GM19372 (cell line): ENCODE measurements at regions not wholly inside any gene's neighbourhood (a gene's known extent, or its start where the extent isn't known, plus 50 kb on each side); places are given as distances from the start of the nearest gene placed in this dataset.
A peak's percentile ranks its signal among the peaks of the same experiment; 100 is the strongest.

Source experiments
- ATAC-seq: cut with Tn5 transposase; IDR thresholded peaks from one replicate; pipeline ENCODE4 v1.9.1; 2021; ENCODE audit warnings: mild to moderate bottlenecking, low read depth, moderate library complexity; ENCODE audit not compliant: unreplicated experiment

- ATAC-seq: no peak
Observed at GRCh38 chr1:83017276-83017675, 981.7 kb downstream of the TTLL7 start.

GRCh38 chr1:83016354-83016849 is 982.5 kb downstream of the TTLL7 start:
- ATAC-seq: no peak

- no peak for ATAC-seq
Observed at GRCh38 chr1:83015163-83015562, 983.8 kb downstream of the TTLL7 start.

- ATAC-seq: no peak
Observed at GRCh38 chr1:83012950-83013349, 986.0 kb downstream of the TTLL7 start.

GRCh38 chr1:83011265-83011664 is 987.7 kb downstream of the TTLL7 start:
- ATAC-seq: no peak

GRCh38 chr1:83006271-83006670 is 992.7 kb downstream of the TTLL7 start:
- ATAC-seq: no peak

- no peak for ATAC-seq
Observed at GRCh38 chr1:83000286-83000685, 998.6 kb downstream of the TTLL7 start.

- ATAC-seq: no peak
Observed at GRCh38 chr1:82995951-82996350, 1003.0 kb downstream of the TTLL7 start.

GRCh38 chr1:82994616-82995263 is 1004.2 kb downstream of the TTLL7 start:
- ATAC-seq: no peak

GRCh38 chr1:82991569-82991968 is 1007.4 kb downstream of the TTLL7 start:
- ATAC-seq: no peak

GRCh38 chr1:82979593-82980236 is 1019.2 kb downstream of the TTLL7 start:
- ATAC-seq: peak; percentile 99

GRCh38 chr1:82978461-82979324 is 1020.2 kb downstream of the TTLL7 start:
- no peak for ATAC-seq

GRCh38 chr1:82972841-82973553 is 1025.9 kb downstream of the TTLL7 start:
- no peak for ATAC-seq

- no peak for ATAC-seq
Observed at GRCh38 chr1:82969340-82969739, 1029.6 kb downstream of the TTLL7 start.

- ATAC-seq: no peak
Observed at GRCh38 chr1:82962658-82963057, 1036.3 kb downstream of the TTLL7 start.

GRCh38 chr1:82950606-82951200 is 1048.2 kb downstream of the TTLL7 start:
- no peak for ATAC-seq

GRCh38 chr1:82948386-82948785 is 1050.5 kb downstream of the TTLL7 start:
- ATAC-seq: no peak

GRCh38 chr1:82947278-82947677 is 1051.7 kb downstream of the TTLL7 start:
- ATAC-seq: no peak

GRCh38 chr1:82946096-82946605 is 1052.8 kb downstream of the TTLL7 start:
- ATAC-seq: no peak

GRCh38 chr1:82944822-82945221 is 1054.1 kb downstream of the TTLL7 start:
- no peak for ATAC-seq
